GM18507 (cell line): ENCODE measurements at regions not wholly inside any gene's neighbourhood (a gene's known extent, or its start where the extent isn't known, plus 50 kb on each side); places are given as distances from the start of the nearest gene placed in this dataset.

Source experiments
- DNase-seq: peaks from one replicate; pipeline ENCODE4 v3.0.0; 2011; ENCODE audit warnings: low read depth; ENCODE audit not compliant: insufficient read length; ENCODE audit errors: extremely low spot score
- FAIRE-seq: peaks from 2 replicates; lab custom pipeline; 2011; peaks lifted over from hg19 to GRCh38; lab: Jason Lieb, UNC

GRCh38 chr13:104326523-104326922 lies 1260.3 kb upstream of the SLC10A2 start:
- DNase-seq (no peak), FAIRE-seq (no peak)

- no peak for DNase-seq
- no peak for FAIRE-seq
Measured at GRCh38 chr13:104321756-104322155, 1255.5 kb upstream of the SLC10A2 start.

- no peak for FAIRE-seq
- no peak for DNase-seq
Measured at GRCh38 chr13:104320446-104320845, 1254.2 kb upstream of the SLC10A2 start.

- no peak for FAIRE-seq
Measured at GRCh38 chr13:104318121-104318520, 1251.9 kb upstream of the SLC10A2 start.

GRCh38 chr13:104315606-104316005 lies 1249.4 kb upstream of the SLC10A2 start:
- DNase-seq (no peak), FAIRE-seq (no peak)

More at GRCh38 chr13:104318121-104318520, 1251.9 kb upstream of the SLC10A2 start:
- no peak for DNase-seq

GRCh38 chr13:104314926-104315535 lies 1248.8 kb upstream of the SLC10A2 start:
- FAIRE-seq (no peak), DNase-seq (no peak)

GRCh38 chr13:104314321-104314720 lies 1248.1 kb upstream of the SLC10A2 start:
- DNase-seq (no peak), FAIRE-seq (no peak)

- DNase-seq (no peak), FAIRE-seq (no peak)
Measured at GRCh38 chr13:104310861-104311260, 1244.6 kb upstream of the SLC10A2 start.

GRCh38 chr13:104309431-104309830 lies 1243.2 kb upstream of the SLC10A2 start:
- no peak for FAIRE-seq
- DNase-seq: no peak

- DNase-seq (no peak), FAIRE-seq (no peak)
Measured at GRCh38 chr13:104301171-104301975, 1235.2 kb upstream of the SLC10A2 start.

GRCh38 chr13:104297075-104297474 lies 1230.9 kb upstream of the SLC10A2 start:
- FAIRE-seq (no peak), DNase-seq (no peak)

GRCh38 chr13:104296286-104296685 lies 1230.1 kb upstream of the SLC10A2 start:
- no peak for FAIRE-seq

GRCh38 chr13:104295537-104295936 lies 1229.3 kb upstream of the SLC10A2 start:
- DNase-seq: no peak
- FAIRE-seq: no peak

More at GRCh38 chr13:104296286-104296685, 1230.1 kb upstream of the SLC10A2 start:
- DNase-seq: no peak

GRCh38 chr13:104289400-104289799 lies 1223.2 kb upstream of the SLC10A2 start:
- DNase-seq (no peak), FAIRE-seq (no peak)

GRCh38 chr13:104288496-104288895 lies 1222.3 kb upstream of the SLC10A2 start:
- DNase-seq (no peak), FAIRE-seq (no peak)

GRCh38 chr13:104286566-104287290 lies 1220.5 kb upstream of the SLC10A2 start:
- FAIRE-seq: no peak
- no peak for DNase-seq

GRCh38 chr13:104281910-104282309 lies 1215.7 kb upstream of the SLC10A2 start:
- no peak for DNase-seq
- no peak for FAIRE-seq

- no peak for DNase-seq
- FAIRE-seq: no peak
Measured at GRCh38 chr13:104270731-104271130, 1204.5 kb upstream of the SLC10A2 start.

- no peak for DNase-seq
- FAIRE-seq: no peak
Measured at GRCh38 chr13:104267206-104267811, 1201.1 kb upstream of the SLC10A2 start.

GRCh38 chr13:104256701-104257100 lies 1190.5 kb upstream of the SLC10A2 start:
- no peak for FAIRE-seq
- DNase-seq: no peak
